Memory B cell (primary cell): ENCODE measurements at regions not wholly inside any gene's neighbourhood (a gene's known extent, or its start where the extent isn't known, plus 50 kb on each side); places are given as distances from the start of the nearest gene placed in this dataset.
"Not testable (repeated sequence)": the region's sequence is repeated elsewhere in the genome, so short reads cannot be mapped to it uniquely, and the experiment has no call there.

Source experiments
- ATAC-seq: fragments of 150-1000 bp; cut with Tn5 transposase; 2 replicates; pipeline ENCODE4 v1.10.0; 2021; ENCODE audit warnings: low read depth, mild to moderate bottlenecking, moderate library complexity
- DNase-seq, 2 donors: peaks; one replicate each; pipeline ENCODE4 v3.0.0; 2022; ENCODE audit warnings: low spot score in 2 of 2
- H3K27ac Mint-ChIP-seq: one replicate; pipeline ENCODE4 v1.8.0; 2022; ENCODE audit warnings: mild to moderate bottlenecking, moderate library complexity, mixed read lengths
- H3K27me3 Mint-ChIP-seq: one replicate; pipeline ENCODE4 v1.8.0; 2022; ENCODE audit warnings: mixed read lengths
- H3K36me3 Mint-ChIP-seq: one replicate; pipeline ENCODE4 v1.8.0; 2022; ENCODE audit warnings: mild to moderate bottlenecking, mixed read lengths
- H3K4me1 Mint-ChIP-seq: one replicate; pipeline ENCODE4 v1.8.0; 2022; ENCODE audit warnings: mixed read lengths
- H3K4me3 Mint-ChIP-seq: one replicate; pipeline ENCODE4 v1.8.0; 2022; ENCODE audit warnings: mild to moderate bottlenecking, moderate library complexity, mixed read lengths
- H3K9me3 Mint-ChIP-seq: one replicate; pipeline ENCODE4 v1.8.0; 2022; ENCODE audit warnings: mixed read lengths

DNA sequence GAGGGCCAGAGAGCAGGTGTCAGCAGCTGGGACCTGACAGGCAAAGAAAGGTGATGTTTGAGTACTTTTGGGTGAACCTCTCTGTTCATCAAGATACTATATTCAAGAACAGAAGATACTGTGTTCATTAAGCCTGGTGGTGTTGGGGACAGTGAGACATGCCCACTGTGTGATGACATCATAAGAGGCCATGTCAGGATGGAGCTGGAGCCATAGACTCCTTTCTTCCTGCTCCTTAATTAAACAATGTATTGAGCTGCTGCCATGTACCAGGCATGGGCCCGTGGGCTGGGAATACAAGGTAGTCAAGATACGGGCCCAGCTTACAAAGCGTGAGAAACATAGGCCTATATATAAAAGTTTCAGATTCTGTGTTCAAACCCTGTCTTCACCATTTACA is 435.4 kb downstream of the RPS6KC1 start:
- ATAC-seq: no peak
- Mint-ChIP-seq H3K4me1 (no peaks in the 10 kb centered on the region), H3K4me3 (no peak overlapping the region), H3K36me3 (no peaks in the 10 kb centered on the region), H3K9me3 (no peaks in the 10 kb centered on the region), H3K27ac (no peak overlapping the region), H3K27me3 (peaks cover 1% of the 10 kb centered on the region)
- DNase-seq: no peak

DNA sequence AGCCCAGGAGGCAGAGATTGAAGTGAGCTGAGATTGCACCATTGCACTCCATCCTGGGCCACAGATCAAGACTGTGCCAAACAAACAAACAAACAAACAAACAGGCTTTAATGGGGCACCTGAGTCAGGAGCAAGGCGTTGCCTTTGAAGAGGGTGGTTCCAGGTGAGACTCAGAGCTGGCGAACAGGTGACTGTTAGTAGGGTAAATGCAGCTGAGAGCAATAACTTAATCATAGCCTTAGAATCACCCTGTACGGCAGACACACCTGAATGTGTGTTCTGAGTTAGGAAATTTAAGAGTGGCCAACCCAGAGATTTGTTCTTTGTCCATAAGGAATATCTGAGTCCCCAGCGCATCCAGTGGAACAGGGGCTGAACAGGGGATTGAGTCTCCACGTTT is 440.4 kb downstream of the RPS6KC1 start:
- Mint-ChIP-seq H3K9me3 (no peaks in the 10 kb centered on the region), H3K36me3 (no peaks in the 10 kb centered on the region), H3K4me3 (no peak overlapping the region), H3K27me3 (peaks cover 7% of the 10 kb centered on the region), H3K4me1 (no peaks in the 10 kb centered on the region), H3K27ac (no peak overlapping the region)
- no peak for DNase-seq
- no peak for ATAC-seq

DNA sequence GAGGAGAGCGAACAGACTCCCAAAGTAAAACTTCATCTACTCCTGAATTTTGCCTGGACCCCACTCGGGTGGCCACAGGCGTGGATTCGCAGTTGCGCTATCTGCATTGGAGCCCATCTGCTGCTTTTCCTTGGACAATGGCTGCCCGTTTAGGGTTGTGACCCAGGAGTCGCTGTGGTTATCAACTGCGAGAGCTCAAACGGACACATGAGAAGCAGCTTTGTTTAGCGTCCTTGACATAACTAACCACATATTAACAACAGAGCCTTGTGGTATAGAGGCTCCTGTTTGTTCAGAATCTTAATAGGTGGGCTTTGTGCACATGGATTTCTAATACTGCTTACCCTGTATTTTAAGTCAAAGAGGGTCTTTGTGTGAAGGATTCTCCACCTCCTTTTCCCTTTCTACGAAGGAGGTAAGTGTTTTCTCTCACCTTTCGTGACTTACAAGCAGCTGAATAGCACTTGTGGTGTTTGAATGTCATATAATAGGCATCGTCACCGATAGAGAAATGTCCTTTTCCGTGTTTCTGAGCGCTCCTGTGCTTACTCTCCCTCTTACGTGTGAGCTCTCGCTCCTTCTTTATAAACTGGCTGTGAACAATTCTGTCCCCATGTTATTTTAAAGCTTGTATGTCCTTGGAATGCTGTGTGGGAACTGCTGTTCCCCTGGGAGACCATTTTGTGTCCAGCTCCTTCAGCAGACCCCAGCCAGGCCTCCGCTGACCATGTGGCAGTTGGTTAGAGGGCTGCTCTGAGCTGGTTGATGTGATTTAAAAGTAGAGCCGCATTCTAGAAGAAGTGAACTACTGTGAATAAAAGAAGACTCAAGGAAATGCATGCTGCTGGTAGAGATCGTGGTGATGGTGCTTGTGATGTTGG is 441.4 kb downstream of the RPS6KC1 start:
- DNase-seq (no peak), ATAC-seq (no peak)
- H3K9me3 Mint-ChIP-seq: no peaks in the 10 kb centered on the region
- no peaks in the 10 kb centered on the region for H3K4me1 Mint-ChIP-seq
- no peak overlapping the region for H3K27ac Mint-ChIP-seq
- H3K27me3 Mint-ChIP-seq: peaks cover 6% of the 10 kb centered on the region
- H3K4me3 Mint-ChIP-seq: no peak overlapping the region
- H3K36me3 Mint-ChIP-seq: no peaks in the 10 kb centered on the region

DNA sequence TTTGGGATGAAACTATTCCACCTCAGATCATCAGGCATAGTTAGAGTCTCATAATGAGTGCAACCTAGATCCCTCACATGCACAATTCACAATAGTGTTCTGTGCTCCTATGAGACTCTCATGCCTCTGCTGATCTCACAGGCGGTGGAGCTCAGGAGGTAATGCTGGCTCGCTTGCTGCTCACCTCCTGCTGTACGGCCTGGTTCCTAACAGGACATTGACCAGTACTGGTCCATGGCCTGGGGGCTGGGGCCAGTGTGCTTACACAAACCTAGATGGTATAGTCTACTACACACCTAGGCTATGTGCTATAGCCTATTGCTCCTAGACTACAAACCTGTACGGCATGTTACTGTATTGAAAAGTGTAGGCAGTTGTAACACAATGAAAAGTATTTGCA is 448.4 kb downstream of the RPS6KC1 start:
- Mint-ChIP-seq H3K9me3 (peaks cover 3% of the 10 kb centered on the region), H3K36me3 (no peaks in the 10 kb centered on the region), H3K4me1 (no peaks in the 10 kb centered on the region), H3K4me3 (no peak overlapping the region), H3K27me3 (peaks cover under 1% of the 10 kb centered on the region), H3K27ac (no peak overlapping the region)
- no peak for DNase-seq
- ATAC-seq: no peak

DNA sequence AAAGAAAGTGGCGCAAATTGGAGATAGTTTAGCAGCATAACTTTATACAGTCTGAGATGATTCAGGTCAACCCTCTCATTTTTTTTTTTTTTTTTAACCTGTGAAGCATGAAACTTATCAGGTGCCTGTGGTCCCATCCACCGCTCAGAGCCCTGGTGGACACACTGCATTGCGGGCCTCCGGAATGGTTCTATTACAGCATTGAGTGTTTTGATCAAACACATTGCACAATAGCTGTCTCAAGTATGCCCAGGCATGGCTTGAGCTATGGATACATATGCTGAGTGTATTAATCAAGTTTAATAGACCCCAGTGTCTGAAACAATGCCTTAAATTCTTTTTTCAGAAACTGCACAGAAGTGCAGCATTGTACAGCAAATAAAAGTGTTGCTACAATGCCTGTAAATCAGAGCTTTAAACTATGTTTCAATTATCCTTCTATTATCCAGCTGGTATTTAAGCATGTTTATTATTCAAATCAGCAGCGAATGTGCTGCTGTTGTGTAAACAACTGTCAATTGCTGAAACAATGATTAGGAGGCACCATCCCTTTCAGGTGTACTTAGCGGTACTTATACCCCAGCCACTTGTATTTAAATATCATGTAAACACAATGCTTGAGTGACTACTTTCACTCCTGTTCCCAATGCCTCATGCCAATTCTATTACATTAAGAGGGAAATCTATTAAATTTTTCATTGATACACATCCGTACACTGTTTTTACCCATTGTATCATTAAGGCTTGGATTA is 456.6 kb downstream of the RPS6KC1 start:
- Mint-ChIP-seq H3K27ac (no peak overlapping the region), H3K4me3 (no peak overlapping the region), H3K4me1 (no peaks in the 10 kb centered on the region), H3K36me3 (no peaks in the 10 kb centered on the region), H3K9me3 (peaks cover 3% of the 10 kb centered on the region), H3K27me3 (no peaks in the 10 kb centered on the region)
- ATAC-seq (no peak), DNase-seq (no peak)

DNA sequence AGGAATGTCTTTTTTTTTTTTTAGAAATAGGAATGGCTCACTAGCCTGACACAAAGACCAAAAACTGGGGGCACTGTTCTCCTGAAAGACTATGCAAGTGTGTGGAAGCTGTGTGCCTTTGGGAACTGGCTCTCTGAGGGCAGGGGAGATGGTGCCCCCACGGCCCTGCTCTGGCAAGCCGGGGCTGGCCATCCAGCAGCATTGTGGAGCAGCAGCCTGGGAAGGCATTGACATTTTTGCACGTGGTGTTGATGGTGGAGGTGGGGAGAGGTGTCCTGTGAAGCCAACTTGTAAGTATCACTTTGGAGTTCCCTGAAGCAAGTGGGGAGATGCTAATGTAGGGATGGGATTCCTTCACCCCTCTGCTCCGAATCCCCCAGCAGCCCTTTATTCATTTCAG is 460.1 kb downstream of the RPS6KC1 start:
- Mint-ChIP-seq H3K4me1 (no peaks in the 10 kb centered on the region), H3K9me3 (no peaks in the 10 kb centered on the region), H3K27me3 (no peaks in the 10 kb centered on the region), H3K27ac (no peak overlapping the region), H3K36me3 (no peaks in the 10 kb centered on the region), H3K4me3 (no peak overlapping the region)
- ATAC-seq (no peak), DNase-seq (no peak)

DNA sequence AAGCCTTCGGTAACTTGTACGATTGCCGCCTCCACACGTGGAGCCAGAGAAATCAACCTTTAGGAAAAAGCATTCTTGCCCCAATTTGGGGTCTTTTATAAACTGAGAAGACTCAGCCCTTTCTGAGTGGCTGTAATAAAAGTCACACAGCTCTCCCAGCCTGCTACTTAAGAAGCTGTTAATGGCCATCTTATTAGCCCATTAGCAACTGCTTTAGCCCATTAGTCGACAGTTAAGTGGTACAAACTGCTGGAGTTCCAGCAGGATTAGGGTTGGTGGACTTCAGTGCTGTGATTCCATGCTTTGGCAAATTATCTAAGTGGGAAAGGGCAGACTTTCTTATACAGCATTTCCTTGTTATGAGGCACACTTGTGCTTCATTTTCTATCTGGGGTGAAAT is 461.3 kb downstream of the RPS6KC1 start:
- Mint-ChIP-seq H3K9me3 (no peaks in the 10 kb centered on the region), H3K27me3 (no peaks in the 10 kb centered on the region)

DNA sequence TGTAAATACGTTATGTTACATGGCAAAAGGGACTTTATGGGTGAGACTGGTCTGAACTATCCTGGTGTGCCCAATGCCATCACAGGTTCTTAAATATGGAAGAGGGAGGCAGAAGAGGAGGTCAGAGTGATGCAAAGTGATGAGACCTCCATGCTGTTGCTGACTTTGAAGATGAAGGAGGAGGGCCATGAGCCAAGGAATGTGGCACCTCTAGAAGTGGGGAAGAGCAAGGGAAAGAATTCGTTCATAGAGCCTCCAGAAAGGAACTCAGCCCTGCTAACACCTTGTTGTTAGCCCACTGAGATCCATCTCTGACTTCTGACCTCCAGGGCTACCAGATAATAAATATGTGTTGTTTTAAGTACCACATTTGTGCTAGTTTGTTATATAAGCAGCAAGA is 462.0 kb downstream of the RPS6KC1 start:
- H3K9me3 Mint-ChIP-seq: no peaks in the 10 kb centered on the region
- no peak overlapping the region for H3K27ac Mint-ChIP-seq
- no peak overlapping the region for H3K4me3 Mint-ChIP-seq
- no peaks in the 10 kb centered on the region for H3K36me3 Mint-ChIP-seq
- no peak for DNase-seq
- no peaks in the 10 kb centered on the region for H3K27me3 Mint-ChIP-seq
- no peak for ATAC-seq
- no peaks in the 10 kb centered on the region for H3K4me1 Mint-ChIP-seq

More for the DNA sequence above, 461.3 kb downstream of the RPS6KC1 start:
- Mint-ChIP-seq H3K4me1 (no peaks in the 10 kb centered on the region), H3K27ac (no peak overlapping the region), H3K4me3 (no peak overlapping the region), H3K36me3 (no peaks in the 10 kb centered on the region)
- no peak for ATAC-seq
- no peak for DNase-seq

DNA sequence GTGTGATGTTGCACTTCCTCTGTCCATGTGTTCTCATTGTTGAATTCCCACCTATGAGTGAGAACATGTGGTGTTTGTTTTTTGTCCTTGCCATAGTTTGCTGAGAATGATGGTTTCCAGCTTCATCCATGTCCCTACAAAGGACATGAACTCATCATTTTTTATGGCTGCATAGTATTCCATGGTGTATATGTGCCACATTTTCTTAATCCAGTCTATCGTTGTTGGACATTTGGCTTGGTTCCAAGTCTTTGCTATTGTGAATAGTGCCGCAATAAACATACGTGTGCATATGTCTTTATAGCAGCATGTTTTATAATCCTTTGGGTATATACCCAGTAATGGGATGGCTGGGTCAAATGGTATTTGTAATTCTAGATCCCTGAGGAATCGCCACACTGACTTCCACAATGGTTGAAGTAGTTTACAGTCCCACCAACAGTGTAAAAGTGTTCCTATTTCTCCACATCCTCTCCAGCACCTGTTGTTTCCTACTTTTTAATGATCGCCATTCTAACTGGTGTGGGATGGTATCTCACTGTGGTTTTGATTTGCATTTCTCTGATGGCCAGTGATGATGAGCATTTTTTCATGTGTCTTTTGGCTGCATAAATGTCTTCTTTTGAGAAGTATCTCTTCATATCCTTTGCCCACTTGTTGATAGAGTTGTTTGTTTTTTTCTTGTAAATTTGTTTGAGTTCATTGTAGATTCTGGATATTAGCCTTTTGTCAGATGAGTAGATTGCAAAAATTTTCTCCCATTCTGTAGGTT is 463.6 kb downstream of the RPS6KC1 start:
- not testable (repeated sequence) for H3K4me1 Mint-ChIP-seq, H3K4me3 Mint-ChIP-seq, ATAC-seq, H3K27me3 Mint-ChIP-seq, H3K36me3 Mint-ChIP-seq, DNase-seq, H3K9me3 Mint-ChIP-seq, H3K27ac Mint-ChIP-seq

DNA sequence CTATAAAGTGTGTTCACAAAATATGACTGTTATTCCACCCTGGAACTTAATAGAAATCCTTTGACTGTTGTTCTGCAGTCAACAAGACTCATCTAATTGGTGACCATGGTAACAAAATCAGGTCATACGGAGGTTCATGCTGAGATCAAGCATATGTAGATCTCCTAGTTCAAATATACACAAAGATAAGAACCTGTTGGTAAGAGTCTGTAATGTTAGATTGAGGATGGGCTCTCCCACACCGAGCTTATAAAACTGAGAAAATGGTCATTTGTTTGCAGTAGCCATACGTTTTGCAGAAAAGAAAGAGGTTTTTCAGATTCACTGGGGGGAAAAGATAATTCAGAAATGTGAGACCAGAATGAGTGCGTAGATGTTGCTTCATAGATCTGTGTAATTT is 468.1 kb downstream of the RPS6KC1 start:
- no peaks in the 10 kb centered on the region for H3K36me3 Mint-ChIP-seq
- no peaks in the 10 kb centered on the region for H3K4me1 Mint-ChIP-seq
- peaks cover 6% of the 10 kb centered on the region for H3K27me3 Mint-ChIP-seq
- H3K9me3 Mint-ChIP-seq: peaks cover 7% of the 10 kb centered on the region
- no peak for DNase-seq
- H3K27ac Mint-ChIP-seq: no peak overlapping the region
- no peak overlapping the region for H3K4me3 Mint-ChIP-seq
- ATAC-seq: no peak

DNA sequence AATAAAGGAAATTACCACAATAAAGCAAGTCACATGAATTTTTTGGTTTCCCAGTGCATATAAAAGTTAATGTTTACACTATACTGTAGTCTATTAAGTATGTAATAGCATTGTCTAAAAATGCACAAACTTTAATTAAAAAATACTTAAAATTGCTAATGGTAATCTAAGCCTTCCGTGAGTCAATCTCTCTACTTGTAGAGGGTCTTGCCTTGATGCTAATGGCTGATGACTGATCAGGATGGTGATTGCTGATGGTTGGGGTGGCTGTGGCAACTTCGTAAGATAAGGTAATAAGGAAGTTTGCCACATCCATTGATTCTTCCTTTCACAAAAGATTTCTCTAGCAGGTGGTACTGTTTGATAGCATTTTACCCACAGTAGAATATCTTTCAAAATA is 466.6 kb upstream of the PROX1 start:
- Mint-ChIP-seq H3K36me3 (no peaks in the 10 kb centered on the region), H3K4me1 (no peaks in the 10 kb centered on the region), H3K27me3 (peaks cover 6% of the 10 kb centered on the region), H3K4me3 (no peak overlapping the region), H3K27ac (no peak overlapping the region), H3K9me3 (peaks cover 7% of the 10 kb centered on the region)
- DNase-seq (no peak), ATAC-seq (no peak)

DNA sequence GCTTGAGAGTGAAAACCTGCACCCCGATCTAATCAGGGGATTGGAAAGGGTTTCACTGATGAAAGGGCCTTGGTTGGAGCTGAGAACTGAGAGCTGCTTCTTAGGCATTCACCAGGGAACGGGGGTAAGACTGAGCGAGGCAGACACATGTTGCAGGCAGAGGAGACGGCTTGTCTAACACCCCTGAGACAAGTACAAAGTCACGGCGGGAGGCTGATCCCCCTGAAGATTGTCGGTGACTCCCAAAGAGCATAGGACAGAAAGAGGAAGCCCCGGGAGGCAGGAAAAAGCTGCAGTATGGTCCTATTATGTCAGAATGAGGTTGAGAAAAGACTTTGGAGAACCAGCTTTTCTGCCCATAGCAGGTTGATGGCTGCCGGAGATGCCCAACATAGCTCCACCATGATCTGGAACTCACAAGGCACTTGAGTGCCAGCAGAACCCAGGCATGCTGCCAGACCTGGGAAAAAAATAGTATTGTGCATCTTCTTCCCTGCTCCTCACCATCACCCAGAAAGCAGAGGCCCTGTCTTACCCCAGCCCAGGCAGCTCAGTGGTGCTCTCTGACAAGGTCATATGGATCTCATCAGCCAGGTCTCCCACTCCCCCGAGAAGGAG is 463.9 kb upstream of the PROX1 start:
- peaks cover 7% of the 10 kb centered on the region for H3K9me3 Mint-ChIP-seq
- ATAC-seq: no peak
- H3K27me3 Mint-ChIP-seq: peaks cover 4% of the 10 kb centered on the region
- no peaks in the 10 kb centered on the region for H3K36me3 Mint-ChIP-seq
- no peak overlapping the region for H3K27ac Mint-ChIP-seq
- no peaks in the 10 kb centered on the region for H3K4me1 Mint-ChIP-seq
- no peak for DNase-seq
- no peak overlapping the region for H3K4me3 Mint-ChIP-seq

DNA sequence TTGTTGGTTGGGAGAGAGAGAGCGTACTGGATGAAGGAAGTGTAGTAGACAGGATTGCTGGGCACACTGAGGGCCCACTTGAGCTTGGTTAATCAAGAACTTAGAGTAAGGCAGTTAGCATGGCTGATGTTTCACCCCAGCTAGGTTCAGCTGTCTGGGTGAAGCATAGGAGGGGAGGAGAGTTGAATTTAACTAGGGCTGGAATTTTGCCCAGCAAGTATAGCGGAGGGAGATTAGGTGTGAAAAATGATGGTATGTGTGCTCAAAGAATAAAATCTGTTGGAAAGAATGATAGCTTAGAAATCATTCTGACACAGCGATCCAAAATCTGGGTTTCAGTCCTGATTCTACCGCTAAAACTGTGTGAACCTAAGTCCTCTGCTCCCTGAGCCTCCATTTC is 461.5 kb upstream of the PROX1 start:
- Mint-ChIP-seq H3K4me1 (no peaks in the 10 kb centered on the region), H3K27me3 (peaks cover 1% of the 10 kb centered on the region), H3K27ac (no peak overlapping the region), H3K4me3 (no peak overlapping the region), H3K9me3 (peaks cover 5% of the 10 kb centered on the region), H3K36me3 (no peaks in the 10 kb centered on the region)
- DNase-seq (no peak), ATAC-seq (no peak)
